ENCODE measurements at regions not wholly inside any gene's neighbourhood (a gene's known extent, or its start where the extent isn't known, plus 50 kb on each side); places are given as distances from the start of the nearest gene placed in this dataset.

GRCh38 chr2:60648191-60648590, 94.7 kb upstream of the BCL11A start:
- H3F3A ChIP-seq (ENCODE audit: insufficient read depth, low read length), result no peaks in the 10 kb centered on the region
- H2AFZ ChIP-seq (ENCODE audit: low read length), result no peak overlapping the region
- H3K9ac ChIP-seq (ENCODE audit: low read length), result no peak overlapping the region
- H3K9me3 ChIP-seq (ENCODE audit: low read length), result no peaks in the 10 kb centered on the region
- no peaks in the 10 kb centered on the region for H3K36me3 ChIP-seq (ENCODE audit: insufficient read depth, low read length)
- H3K4me3 ChIP-seq (ENCODE audit: low read depth, low read length, poor library complexity, severe bottlenecking), result no peak overlapping the region
- H3K4me1 ChIP-seq (ENCODE audit: insufficient read depth, low read length, severe bottlenecking), result peaks cover 4% of the 10 kb centered on the region
- no peaks in the 10 kb centered on the region; the same call in 1 of the 2 replicates for H3K27me3 ChIP-seq (ENCODE audit: insufficient read depth, low read length)
- no peak overlapping the region for H3K4me2 ChIP-seq (ENCODE audit: low read length)
- H3K9me2 ChIP-seq (ENCODE audit: low read depth, low read length), result no peaks in the 10 kb centered on the region
- no peak overlapping the region for H3K27ac ChIP-seq (ENCODE audit: low read depth, low read length, poor library complexity, severe bottlenecking)
- no peaks in the 10 kb centered on the region for H4K20me1 ChIP-seq (ENCODE audit: insufficient read depth, low read length)
- no peaks in the 10 kb centered on the region for H3K79me2 ChIP-seq (ENCODE audit: insufficient read depth, low read length)
- TF ChIP-seq EZH2 (IDR thresholded peaks at IDR 0.05; ENCODE audit: borderline replicate concordance, low read length) (no peak), CTCF (IDR thresholded peaks at IDR 0.05; ENCODE audit: low read length) (no peak)

GRCh38 chr2:60649721-60650120, 96.3 kb upstream of the BCL11A start:
- H2AFZ ChIP-seq (ENCODE audit: low read length), result no peak overlapping the region
- H3K79me2 ChIP-seq (ENCODE audit: insufficient read depth, low read length), result no peaks in the 10 kb centered on the region
- no peaks in the 10 kb centered on the region for H3K9me2 ChIP-seq (ENCODE audit: low read depth, low read length)
- no peak overlapping the region for H3K4me2 ChIP-seq (ENCODE audit: low read length)
- peaks cover 3% of the 10 kb centered on the region for H3K4me1 ChIP-seq (ENCODE audit: insufficient read depth, low read length, severe bottlenecking)
- no peaks in the 10 kb centered on the region for H3K36me3 ChIP-seq (ENCODE audit: insufficient read depth, low read length)
- H3K4me3 ChIP-seq (ENCODE audit: low read depth, low read length, poor library complexity, severe bottlenecking), result no peak overlapping the region
- no peaks in the 10 kb centered on the region; the same call in 1 of the 2 replicates for H3K27me3 ChIP-seq (ENCODE audit: insufficient read depth, low read length)
- no peaks in the 10 kb centered on the region for H4K20me1 ChIP-seq (ENCODE audit: insufficient read depth, low read length)
- H3F3A ChIP-seq (ENCODE audit: insufficient read depth, low read length), result no peaks in the 10 kb centered on the region
- TF ChIP-seq EZH2 (IDR thresholded peaks at IDR 0.05; ENCODE audit: borderline replicate concordance, low read length) (no peak), CTCF (IDR thresholded peaks at IDR 0.05; ENCODE audit: low read length) (no peak)
- no peak overlapping the region for H3K9ac ChIP-seq (ENCODE audit: low read length)
- no peak overlapping the region for H3K27ac ChIP-seq (ENCODE audit: low read depth, low read length, poor library complexity, severe bottlenecking)
- H3K9me3 ChIP-seq (ENCODE audit: low read length), result no peaks in the 10 kb centered on the region

GRCh38 chr2:60652832-60653340, 99.4 kb upstream of the BCL11A start:
- no peak overlapping the region for H3K4me2 ChIP-seq (ENCODE audit: low read length)
- H3K9ac ChIP-seq (ENCODE audit: low read length), result no peak overlapping the region
- H3F3A ChIP-seq (ENCODE audit: insufficient read depth, low read length), result no peaks in the 10 kb centered on the region
- TF ChIP-seq CTCF (IDR thresholded peaks at IDR 0.05; ENCODE audit: low read length) (no peak), EZH2 (IDR thresholded peaks at IDR 0.05; ENCODE audit: borderline replicate concordance, low read length) (no peak)
- no peaks in the 10 kb centered on the region for H3K79me2 ChIP-seq (ENCODE audit: insufficient read depth, low read length)
- H3K4me1 ChIP-seq (ENCODE audit: insufficient read depth, low read length, severe bottlenecking), result no peaks in the 10 kb centered on the region
- H3K36me3 ChIP-seq (ENCODE audit: insufficient read depth, low read length), result no peaks in the 10 kb centered on the region
- H3K9me3 ChIP-seq (ENCODE audit: low read length), result no peaks in the 10 kb centered on the region
- no peak overlapping the region for H3K27ac ChIP-seq (ENCODE audit: low read depth, low read length, poor library complexity, severe bottlenecking)
- no peaks in the 10 kb centered on the region; the same call in 1 of the 2 replicates for H3K27me3 ChIP-seq (ENCODE audit: insufficient read depth, low read length)
- H4K20me1 ChIP-seq (ENCODE audit: insufficient read depth, low read length), result no peaks in the 10 kb centered on the region
- H3K4me3 ChIP-seq (ENCODE audit: low read depth, low read length, poor library complexity, severe bottlenecking), result no peak overlapping the region
- no peaks in the 10 kb centered on the region for H3K9me2 ChIP-seq (ENCODE audit: low read depth, low read length)
- H2AFZ ChIP-seq (ENCODE audit: low read length), result no peak overlapping the region
